GM19099 (cell line): ENCODE measurements at regions not wholly inside any gene's neighbourhood (a gene's known extent, or its start where the extent isn't known, plus 50 kb on each side); places are given as distances from the start of the nearest gene placed in this dataset.

Source experiments
- POLR2A ChIP-seq: IDR thresholded peaks from 3 replicates; pipeline ENCODE4 v1.6.1; 2011; ENCODE audit warnings: low read depth; ENCODE audit not compliant: insufficient read length; ENCODE audit errors: extremely low read depth

GRCh38 chr20:50436696-50437095 lies 73.5 kb upstream of the PTPN1 start:
- no peak for TF ChIP-seq POLR2A

- TF ChIP-seq POLR2A = no peak
These were observed 71.2 kb upstream of the PTPN1 start for GRCh38 chr20:50438986-50439407.

DNA sequence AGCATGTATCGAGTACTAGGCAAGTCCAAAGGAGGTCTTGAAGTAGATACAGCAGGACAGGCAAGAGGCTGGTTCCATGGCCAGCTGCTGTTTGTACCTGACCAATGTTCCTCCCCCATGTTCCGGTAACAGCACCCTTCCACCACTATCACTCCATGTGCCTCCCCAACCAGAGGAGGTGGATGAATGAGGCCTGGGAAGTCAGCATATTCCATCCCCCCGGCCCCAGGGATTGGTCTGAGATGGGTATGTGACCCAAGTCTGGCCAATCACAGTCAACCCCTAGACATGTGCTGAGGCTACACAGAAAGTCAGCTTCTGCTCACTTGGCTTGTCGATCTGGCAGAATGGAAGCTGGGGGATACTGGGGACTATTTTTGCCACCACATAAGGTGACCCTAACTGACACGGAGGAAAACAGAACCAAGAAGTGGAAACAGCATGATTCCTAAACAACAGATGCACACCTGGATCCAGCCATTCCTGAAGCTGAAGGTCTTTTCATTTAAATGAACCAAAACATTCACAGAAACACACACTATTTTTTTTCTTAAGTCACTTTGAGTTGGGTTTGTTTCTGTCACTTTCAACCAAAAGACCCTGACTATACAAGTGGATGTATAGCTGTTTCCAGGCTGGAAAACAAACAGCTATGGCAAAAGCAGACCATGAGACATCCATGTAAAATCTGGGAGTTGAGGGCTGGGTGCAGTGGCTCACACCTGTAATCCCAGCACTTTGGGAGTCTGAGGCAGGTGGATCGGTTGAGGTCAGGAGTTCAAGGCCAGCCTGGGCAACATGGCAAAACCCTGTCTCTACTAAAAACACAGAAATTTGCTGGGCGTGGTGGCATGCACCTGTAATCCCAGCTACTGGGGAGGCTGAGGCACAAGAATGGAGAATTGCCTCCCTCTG lies 70.4 kb upstream of the PTPN1 start:
- TF ChIP-seq POLR2A = no peak

DNA sequence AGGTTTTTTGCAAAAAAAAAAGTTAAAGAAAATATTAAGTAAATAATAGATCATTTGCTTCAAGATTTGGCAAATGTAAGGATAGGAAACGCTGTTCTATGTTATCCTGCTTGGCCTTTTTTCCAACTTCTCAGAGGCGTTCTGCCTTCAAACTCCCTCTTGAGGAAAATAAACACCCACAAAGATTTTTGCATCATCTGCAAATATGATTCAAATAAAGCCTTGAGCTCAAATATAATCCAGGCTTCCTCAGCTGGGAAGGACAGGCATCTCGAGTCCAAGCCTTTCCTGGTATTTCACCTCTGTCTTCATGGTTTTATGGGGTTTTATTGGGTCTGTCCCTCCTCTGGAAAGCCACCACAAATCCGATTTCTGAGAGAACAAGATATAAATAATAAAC lies 67.7 kb upstream of the PTPN1 start:
- TF ChIP-seq POLR2A = no peak

GRCh38 chr20:50445354-50446151 lies 64.6 kb upstream of the PTPN1 start:
- TF ChIP-seq POLR2A = no peak

DNA sequence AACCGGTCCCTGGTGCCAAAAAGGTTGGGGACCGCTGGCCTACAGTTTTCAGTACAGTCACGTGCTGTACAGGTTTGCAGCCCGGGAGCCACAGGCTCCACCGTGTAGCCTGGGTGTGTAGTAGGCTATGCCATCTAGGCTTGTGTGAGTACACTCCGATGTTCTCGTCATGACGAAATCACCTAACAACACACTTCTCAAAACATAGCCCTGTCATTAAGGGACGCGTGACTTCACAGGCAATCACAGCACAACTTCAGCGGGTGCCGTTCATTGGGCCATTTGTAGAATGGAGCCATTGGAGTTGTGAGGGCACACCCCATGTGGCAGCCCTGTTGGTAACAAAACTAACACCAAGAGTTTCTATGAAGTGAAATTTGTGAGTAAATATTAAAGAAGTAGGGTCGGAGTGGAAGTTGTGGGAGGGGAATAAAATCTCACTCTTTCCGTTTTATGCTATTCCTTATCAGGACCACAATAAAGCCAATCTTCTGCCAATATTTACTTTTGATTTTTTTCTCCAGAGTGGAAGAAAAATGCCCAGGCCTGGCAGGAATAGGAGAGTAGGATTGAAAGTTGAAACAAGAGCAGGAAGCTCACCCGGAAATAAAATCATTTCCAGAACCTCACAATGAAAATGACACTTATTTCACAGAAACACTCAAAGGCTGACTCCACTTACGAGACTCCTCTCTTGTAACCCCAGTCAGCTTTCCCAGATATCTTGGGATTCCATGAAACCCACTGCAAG lies 63.7 kb upstream of the PTPN1 start:
- TF ChIP-seq POLR2A = no peak

- TF ChIP-seq POLR2A = no peak
These were observed 62.9 kb upstream of the PTPN1 start for GRCh38 chr20:50447102-50447804.

GRCh38 chr20:50447817-50448216 lies 62.4 kb upstream of the PTPN1 start:
- TF ChIP-seq POLR2A = no peak

DNA sequence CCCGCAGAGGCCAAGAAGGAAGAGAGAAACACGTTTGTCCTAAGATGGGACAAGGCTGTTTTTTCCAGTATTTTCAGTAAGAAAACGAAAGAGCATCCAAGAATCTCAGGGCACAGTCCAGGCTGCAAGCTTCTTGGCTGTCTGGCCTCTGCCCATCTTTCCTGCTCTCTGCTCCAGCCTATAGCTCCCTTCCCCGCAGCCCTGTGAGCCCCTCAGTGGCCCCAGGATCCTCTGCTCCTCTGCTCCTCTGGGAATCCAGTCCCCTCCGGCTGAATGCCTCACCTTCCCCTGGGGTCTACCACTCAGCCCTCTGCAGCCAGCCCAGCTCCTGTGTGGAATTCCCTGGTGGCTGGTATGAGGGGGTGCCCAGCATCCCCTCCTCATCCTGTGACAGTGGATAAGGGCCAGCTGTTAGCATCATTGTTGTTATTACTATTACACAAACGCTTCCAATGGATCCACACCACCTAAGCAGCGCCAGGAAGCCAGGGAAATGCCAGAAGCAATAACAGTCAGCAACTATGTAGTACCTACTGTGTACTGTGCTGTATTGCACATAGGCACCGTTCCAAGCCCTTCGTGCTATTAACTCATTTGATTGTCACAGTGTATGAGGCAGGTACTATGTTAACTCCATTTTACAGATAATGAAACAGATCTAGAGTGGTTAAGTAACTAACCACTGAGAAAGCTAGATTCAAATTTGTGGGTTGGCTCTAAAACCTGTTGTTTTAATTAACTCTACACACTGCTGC lies 60.3 kb upstream of the PTPN1 start:
- TF ChIP-seq POLR2A = no peak

DNA sequence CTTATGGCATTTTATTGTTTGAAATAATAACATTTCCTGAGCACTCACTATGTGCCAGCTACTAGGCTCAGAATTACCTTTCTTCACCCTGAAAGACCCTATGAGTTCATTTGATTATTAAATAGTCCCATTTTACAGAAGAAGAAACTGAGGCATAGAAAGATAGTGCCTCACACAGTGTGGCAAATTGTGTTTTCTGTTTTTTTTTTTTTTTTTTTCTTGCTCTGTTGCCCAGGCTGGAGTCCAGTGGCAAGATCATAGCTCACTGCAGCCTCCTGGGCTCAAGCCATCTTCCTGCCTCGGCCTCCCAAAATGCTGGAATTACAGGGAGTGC lies 59.7 kb upstream of the PTPN1 start:
- no peak for TF ChIP-seq POLR2A

DNA sequence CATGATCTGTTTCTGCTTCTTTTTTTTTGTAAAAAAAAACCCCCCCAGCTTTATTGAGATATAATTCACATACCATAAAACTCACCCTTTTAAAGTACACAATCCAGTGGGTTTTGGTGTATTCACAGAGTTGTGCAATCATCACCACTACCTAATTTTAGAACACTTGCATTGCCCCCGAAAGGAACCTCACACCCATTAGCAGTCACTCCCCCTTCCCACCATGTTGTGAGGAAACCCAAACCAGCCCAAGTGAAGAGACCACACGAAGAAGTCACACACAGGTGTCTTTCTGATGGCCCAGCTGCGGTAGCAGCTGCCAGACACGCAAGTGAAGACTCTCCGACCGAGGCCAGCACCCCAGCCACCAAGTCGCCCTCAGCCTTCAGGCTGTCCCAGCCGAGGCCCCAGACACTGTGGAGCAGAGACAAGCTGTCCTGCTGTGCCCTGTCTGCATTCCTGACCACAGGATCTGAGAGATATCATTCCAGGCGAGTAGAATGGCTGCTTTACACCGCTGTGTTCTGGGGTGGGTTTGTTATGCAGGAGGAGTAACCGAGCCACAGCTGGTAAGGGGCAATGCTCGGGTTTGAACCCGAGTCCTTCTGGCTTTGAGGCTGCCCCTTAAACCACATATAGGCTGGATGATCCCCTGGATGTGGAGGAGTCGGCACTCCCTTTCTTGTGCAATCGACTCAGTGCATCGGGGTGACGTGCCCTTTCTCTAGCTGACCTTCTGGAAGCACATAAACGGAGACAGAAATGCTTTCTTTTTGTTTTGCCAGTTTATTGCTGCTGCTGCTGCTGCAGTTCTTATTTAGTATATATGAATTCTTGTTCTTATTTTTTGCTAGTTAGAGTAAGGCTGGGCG lies 59.1 kb upstream of the PTPN1 start:
- no peak for TF ChIP-seq POLR2A

DNA sequence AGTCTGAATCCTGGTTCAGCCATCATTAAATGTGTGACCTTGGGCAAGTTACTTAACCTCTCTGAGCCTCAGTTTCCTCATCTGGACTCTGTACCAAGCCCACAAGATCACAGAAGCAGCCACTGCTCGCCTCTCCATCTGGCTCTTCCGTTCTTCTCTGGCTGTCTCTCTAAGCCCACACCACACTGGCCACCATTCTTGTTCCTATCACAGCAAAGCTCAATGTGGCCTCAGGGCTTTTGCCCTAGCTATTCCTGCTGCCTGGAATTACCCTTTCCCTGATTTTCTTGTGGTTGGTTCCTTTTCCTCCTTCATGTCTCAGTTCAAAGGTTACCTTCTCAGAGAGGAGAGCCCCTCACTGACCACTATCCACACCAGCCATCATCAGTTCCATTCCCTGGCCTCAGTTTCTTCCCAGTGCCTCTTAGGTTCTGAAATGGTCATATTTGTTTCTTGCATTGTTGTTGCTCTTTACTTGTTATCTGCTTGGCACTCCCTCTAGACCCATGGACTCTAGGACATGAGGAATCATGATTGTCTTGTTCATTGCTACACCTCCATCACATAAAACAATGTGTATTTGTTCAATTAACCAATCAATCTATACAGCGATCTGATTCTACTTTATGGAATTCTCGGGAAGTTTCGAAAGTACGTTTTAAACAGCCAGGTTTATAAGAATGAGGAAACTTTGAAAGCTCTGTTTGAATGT lies 56.5 kb upstream of the PTPN1 start:
- TF ChIP-seq POLR2A = no peak

DNA sequence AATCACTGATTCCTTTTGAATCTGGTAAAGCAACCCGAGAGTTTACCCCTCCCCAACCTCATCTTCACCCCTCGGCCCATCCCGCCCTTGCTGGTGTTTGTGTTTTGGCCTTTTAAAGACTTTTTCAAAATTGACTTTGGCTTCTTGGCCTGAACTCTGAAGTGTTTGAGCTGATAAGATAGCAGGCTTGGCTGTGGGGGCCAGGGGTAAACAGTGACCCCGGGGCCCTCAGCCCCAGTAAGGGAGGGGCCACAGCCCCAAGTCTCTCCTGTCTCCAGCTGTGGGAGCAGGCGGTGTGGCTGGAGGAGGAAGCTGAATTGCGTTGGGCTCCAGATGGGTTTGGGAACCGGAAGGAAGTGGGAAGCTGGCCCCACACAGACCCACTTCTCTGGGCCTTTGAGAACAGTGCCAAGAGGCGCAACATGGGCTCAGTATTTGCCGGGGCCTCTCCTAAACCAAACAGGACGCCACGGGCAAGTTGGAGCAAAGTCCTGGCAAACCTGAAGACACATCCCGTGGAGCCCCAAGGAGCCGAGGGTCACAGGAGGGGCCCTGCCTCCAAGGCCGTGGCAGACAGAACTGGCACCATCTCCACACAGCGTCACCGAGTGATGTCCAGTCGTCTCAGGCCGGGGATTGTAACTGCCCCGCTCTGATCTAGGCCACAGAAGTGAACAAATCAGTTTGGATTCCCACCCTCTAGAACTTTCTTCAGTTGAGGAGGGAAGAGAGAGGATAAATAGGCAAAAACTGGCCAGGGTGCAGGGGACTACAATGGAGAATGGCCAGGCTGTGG lies 54.3 kb upstream of the PTPN1 start:
- no peak for TF ChIP-seq POLR2A
